Choroid plexus epithelial cell (primary cell): ENCODE measurements at regions not wholly inside any gene's neighbourhood (a gene's known extent, or its start where the extent isn't known, plus 50 kb on each side); places are given as distances from the start of the nearest gene placed in this dataset.

ENCODE experiments used
- DNase-seq: peaks from one replicate; pipeline ENCODE4 v3.0.0-alpha.2; 2010; ENCODE audit warnings: low read depth
- H3K4me3 ChIP-seq: 2 replicates; pipeline ENCODE4 v1.5.1; 2011; ENCODE audit warnings: low read depth, mild to moderate bottlenecking, control low read depth, low read length, moderate library complexity
- TF ChIP-seq, protein P1 (sequence below): conservative IDR thresholded peaks from 2 replicates; pipeline ENCODE4 v1.5.1; 2011; ENCODE audit warnings: low read depth, mild to moderate bottlenecking, control low read depth, inconsistent platforms, low read length, moderate library complexity

DNA sequence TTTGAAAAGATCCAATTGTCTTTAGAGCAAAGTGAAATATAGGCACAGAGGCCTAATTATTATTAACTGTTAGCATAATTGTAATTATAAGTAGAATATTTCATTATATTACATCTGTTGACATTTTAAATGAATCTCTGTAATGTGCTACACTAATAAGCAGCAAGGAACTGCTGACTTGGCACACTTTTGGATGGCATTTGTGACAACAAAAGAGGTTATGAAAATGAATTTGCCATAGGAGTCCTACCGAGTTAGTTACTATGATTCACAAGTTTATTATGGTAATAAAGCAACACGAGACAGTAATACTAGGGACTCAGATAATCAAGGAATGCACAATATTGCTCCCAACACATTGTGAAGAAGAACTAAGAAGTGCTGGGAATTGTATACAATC, 213.8 kb upstream of the PCDH9 start:
- DNase-seq, result no peak
- no peak overlapping the region for H3K4me3 ChIP-seq
- TF ChIP-seq, protein P1, sequence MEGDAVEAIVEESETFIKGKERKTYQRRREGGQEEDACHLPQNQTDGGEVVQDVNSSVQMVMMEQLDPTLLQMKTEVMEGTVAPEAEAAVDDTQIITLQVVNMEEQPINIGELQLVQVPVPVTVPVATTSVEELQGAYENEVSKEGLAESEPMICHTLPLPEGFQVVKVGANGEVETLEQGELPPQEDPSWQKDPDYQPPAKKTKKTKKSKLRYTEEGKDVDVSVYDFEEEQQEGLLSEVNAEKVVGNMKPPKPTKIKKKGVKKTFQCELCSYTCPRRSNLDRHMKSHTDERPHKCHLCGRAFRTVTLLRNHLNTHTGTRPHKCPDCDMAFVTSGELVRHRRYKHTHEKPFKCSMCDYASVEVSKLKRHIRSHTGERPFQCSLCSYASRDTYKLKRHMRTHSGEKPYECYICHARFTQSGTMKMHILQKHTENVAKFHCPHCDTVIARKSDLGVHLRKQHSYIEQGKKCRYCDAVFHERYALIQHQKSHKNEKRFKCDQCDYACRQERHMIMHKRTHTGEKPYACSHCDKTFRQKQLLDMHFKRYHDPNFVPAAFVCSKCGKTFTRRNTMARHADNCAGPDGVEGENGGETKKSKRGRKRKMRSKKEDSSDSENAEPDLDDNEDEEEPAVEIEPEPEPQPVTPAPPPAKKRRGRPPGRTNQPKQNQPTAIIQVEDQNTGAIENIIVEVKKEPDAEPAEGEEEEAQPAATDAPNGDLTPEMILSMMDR, result no peak

DNA sequence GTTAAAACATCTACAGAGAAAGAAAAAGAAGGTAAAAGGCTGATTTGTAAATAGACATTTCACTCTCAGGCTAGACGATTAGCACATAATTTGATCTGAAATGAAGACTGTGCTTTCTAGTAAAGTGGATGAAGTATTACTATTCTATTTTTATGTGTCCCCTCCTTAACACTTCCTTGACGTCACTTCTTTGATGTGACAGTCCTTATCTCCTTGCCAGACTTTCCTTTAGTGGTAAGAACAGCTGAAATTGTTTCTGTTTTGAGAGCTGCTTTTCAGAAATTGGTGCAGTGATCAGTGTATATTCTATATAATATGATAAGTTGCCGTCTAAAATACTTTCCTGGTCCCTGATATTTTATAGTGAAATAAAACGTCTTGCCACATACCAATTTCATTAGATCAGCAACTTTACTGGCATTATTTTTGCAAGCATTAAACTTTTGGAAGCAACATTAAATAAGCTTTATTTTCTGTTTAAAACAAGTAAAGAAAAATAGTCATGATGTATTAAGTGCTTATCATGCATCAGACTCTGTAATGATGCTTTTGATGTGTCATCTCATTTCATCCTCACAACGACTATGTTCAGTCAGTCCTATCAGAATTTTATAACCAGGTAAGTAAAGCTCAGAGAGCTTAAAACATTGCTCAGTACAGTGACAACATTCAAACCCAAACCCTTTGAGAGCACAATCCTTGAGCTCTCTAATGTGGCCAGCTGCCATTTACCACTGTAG, 210.3 kb upstream of the PCDH9 start:
- TF ChIP-seq, protein P1, result no peak
- DNase-seq, result no peak
- H3K4me3 ChIP-seq, result no peak overlapping the region

- no peak for DNase-seq
- no peak overlapping the region for H3K4me3 ChIP-seq
- TF ChIP-seq, protein P1, result no peak
These were observed 209.2 kb upstream of the PCDH9 start for GRCh38 chr13:67439365-67439764.

- H3K4me3 ChIP-seq, result no peak overlapping the region
- TF ChIP-seq, protein P1, result peak; percentile 21
- peak; percentile 8 for DNase-seq
These were observed 208.3 kb upstream of the PCDH9 start for GRCh38 chr13:67438465-67438864.

- TF ChIP-seq, protein P1, result no peak
- no peak overlapping the region for H3K4me3 ChIP-seq
- DNase-seq, result no peak
These were observed 207.1 kb upstream of the PCDH9 start for GRCh38 chr13:67437244-67437643.

DNA sequence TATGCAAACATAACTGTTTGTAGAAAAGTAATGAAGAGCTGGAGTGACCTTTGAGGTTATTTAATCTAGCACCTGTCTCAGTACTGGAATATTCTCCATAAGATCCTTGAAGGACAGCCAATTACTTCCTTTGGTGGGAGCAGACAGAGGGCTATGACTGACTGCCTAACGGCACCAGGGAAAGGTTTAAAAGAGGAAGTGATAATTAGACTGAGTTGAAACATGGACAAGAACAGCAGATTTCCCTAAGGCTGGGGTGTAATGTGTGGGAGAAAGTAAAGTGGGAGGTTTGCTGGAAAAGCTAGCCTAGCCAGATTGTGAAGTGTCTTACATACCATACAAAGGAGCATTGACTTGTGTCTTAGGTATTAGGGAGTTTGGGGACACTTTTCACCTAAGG, 191.3 kb upstream of the PCDH9 start:
- TF ChIP-seq, protein P1, result no peak
- no peak overlapping the region for H3K4me3 ChIP-seq
- no peak for DNase-seq
